Naive B cell (primary cell): ENCODE measurements at regions not wholly inside any gene's neighbourhood (a gene's known extent, or its start where the extent isn't known, plus 50 kb on each side); places are given as distances from the start of the nearest gene placed in this dataset.
"Not testable (repeated sequence)": the region's sequence is repeated elsewhere in the genome, so short reads cannot be mapped to it uniquely, and the experiment has no call there.

Source experiments
- ATAC-seq, 2 donors: fragments of 150-1000 bp; cut with Tn5 transposase; 2 replicates each; pipeline ENCODE4 v1.10.0; 2021; ENCODE audit warnings: low read depth in 2 of 2, mild to moderate bottlenecking in 2 of 2, moderate library complexity in 2 of 2
- DNase-seq: peaks from one replicate; pipeline ENCODE4 v3.0.0; 2022
- H3K27ac Mint-ChIP-seq, 6 donors: one replicate each; pipeline ENCODE4 v1.8.0; 2020 to 2022; ENCODE audit warnings: mild to moderate bottlenecking in 6 of 6, mixed read lengths in 6 of 6, moderate library complexity in 5 of 6, inconsistent platforms in 2 of 6
- H3K27me3 Mint-ChIP-seq, 3 donors: one replicate each; pipeline ENCODE4 v1.8.0; 2021 to 2022; ENCODE audit warnings: mixed read lengths in 3 of 3, mild to moderate bottlenecking in 1 of 3
- H3K36me3 Mint-ChIP-seq, 2 donors: one replicate each; pipeline ENCODE4 v1.8.0; 2020 to 2022; ENCODE audit warnings: mixed read lengths in 2 of 2, inconsistent platforms in 1 of 2, mild to moderate bottlenecking in 1 of 2
- H3K4me1 Mint-ChIP-seq, 3 donors: one replicate each; pipeline ENCODE4 v1.8.0; 2020 to 2022; ENCODE audit warnings: mixed read lengths in 3 of 3, inconsistent platforms in 1 of 3, mild to moderate bottlenecking in 1 of 3, moderate library complexity in 1 of 3
- H3K4me3 Mint-ChIP-seq, 8 donors: one replicate each; pipeline ENCODE4 v1.8.0; 2020 to 2022; ENCODE audit warnings: mild to moderate bottlenecking in 8 of 8, mixed read lengths in 8 of 8, moderate library complexity in 8 of 8, inconsistent platforms in 2 of 8
- H3K9me3 Mint-ChIP-seq, 7 donors: one replicate each; pipeline ENCODE4 v1.8.0; 2020 to 2022; ENCODE audit warnings: mixed read lengths in 7 of 7, mild to moderate bottlenecking in 5 of 7, inconsistent platforms in 2 of 7, moderate library complexity in 1 of 7

- no peak overlapping the region for H3K27ac Mint-ChIP-seq
Measured at GRCh38 chr14:55773984-55774545, 194.1 kb downstream of the KTN1 start.

GRCh38 chr14:55777877-55778276 lies 197.9 kb downstream of the KTN1 start:
- H3K4me1 Mint-ChIP-seq: no peaks in the 10 kb centered on the region
- H3K9me3 Mint-ChIP-seq: peaks cover 0 to 6% (median 3%) of the 10 kb centered on the region in 7 donors
- peaks cover 0 to 3% (median 0%) of the 10 kb centered on the region in 3 donors for H3K27me3 Mint-ChIP-seq
- no peak overlapping the region for H3K4me3 Mint-ChIP-seq
- DNase-seq (no peak), ATAC-seq (no peak)
- no peak overlapping the region for H3K27ac Mint-ChIP-seq
- H3K36me3 Mint-ChIP-seq: no peaks in the 10 kb centered on the region

More at GRCh38 chr14:55773984-55774545, 194.1 kb downstream of the KTN1 start:
- peaks cover 0 to 5% (median 0%) of the 10 kb centered on the region in 3 donors for H3K27me3 Mint-ChIP-seq
- H3K4me1 Mint-ChIP-seq: no peaks in the 10 kb centered on the region
- peaks cover 0 to 6% (median 4%) of the 10 kb centered on the region in 7 donors for H3K9me3 Mint-ChIP-seq
- H3K4me3 Mint-ChIP-seq: no peak overlapping the region
- ATAC-seq (no peak), DNase-seq (no peak)
- H3K36me3 Mint-ChIP-seq: no peaks in the 10 kb centered on the region

GRCh38 chr14:55780156-55780946 lies 200.3 kb downstream of the KTN1 start:
- ATAC-seq: no peak
- Mint-ChIP-seq H3K27ac (no peak overlapping the region), H3K36me3 (no peaks in the 10 kb centered on the region), H3K4me1 (no peaks in the 10 kb centered on the region), H3K27me3 (peaks cover 0 to 9% (median 7%) of the 10 kb centered on the region in 3 donors), H3K9me3 (peaks cover 0 to 6% (median 2%) of the 10 kb centered on the region in 7 donors), H3K4me3 (no peak overlapping the region)
- DNase-seq: no peak

GRCh38 chr14:55781046-55781445 lies 201.0 kb downstream of the KTN1 start:
- DNase-seq (no peak), ATAC-seq (no peak)
- Mint-ChIP-seq H3K4me3 (no peak overlapping the region), H3K9me3 (peaks cover 0 to 5% (median 0%) of the 10 kb centered on the region in 7 donors), H3K4me1 (no peaks in the 10 kb centered on the region), H3K27me3 (peaks cover 0 to 9% (median 7%) of the 10 kb centered on the region in 3 donors), H3K36me3 (no peaks in the 10 kb centered on the region), H3K27ac (no peak overlapping the region)

GRCh38 chr14:55782166-55782565 lies 202.2 kb downstream of the KTN1 start:
- Mint-ChIP-seq H3K27ac (no peak overlapping the region), H3K36me3 (no peaks in the 10 kb centered on the region), H3K4me1 (no peaks in the 10 kb centered on the region), H3K4me3 (no peak overlapping the region), H3K27me3 (peaks cover 7 to 10% (median 8%) of the 10 kb centered on the region in 3 donors), H3K9me3 (peaks cover 0 to 3% (median 0%) of the 10 kb centered on the region in 7 donors)
- DNase-seq: no peak
- no peak for ATAC-seq

GRCh38 chr14:55789406-55789805 lies 209.4 kb downstream of the KTN1 start:
- Mint-ChIP-seq H3K4me1 (no peaks in the 10 kb centered on the region), H3K36me3 (no peaks in the 10 kb centered on the region), H3K9me3 (no peaks in the 10 kb centered on the region), H3K4me3 (no peak overlapping the region), H3K27me3 (peaks cover 7 to 8% (median 7%) of the 10 kb centered on the region in 3 donors), H3K27ac (no peak overlapping the region)
- no peak for ATAC-seq
- no peak for DNase-seq

- ATAC-seq: no peak
- no peak overlapping the region for H3K27ac Mint-ChIP-seq
Measured at GRCh38 chr14:55794655-55795595, 214.9 kb downstream of the KTN1 start.

GRCh38 chr14:55796513-55796912 lies 216.5 kb downstream of the KTN1 start:
- H3K9me3 Mint-ChIP-seq, H3K27me3 Mint-ChIP-seq, H3K4me3 Mint-ChIP-seq, ATAC-seq, H3K27ac Mint-ChIP-seq, H3K36me3 Mint-ChIP-seq, H3K4me1 Mint-ChIP-seq, DNase-seq: not testable (repeated sequence)

More at GRCh38 chr14:55794655-55795595, 214.9 kb downstream of the KTN1 start:
- Mint-ChIP-seq H3K27me3 (no peaks in the 10 kb centered on the region), H3K4me1 (no peaks in the 10 kb centered on the region), H3K9me3 (no peaks in the 10 kb centered on the region), H3K36me3 (no peaks in the 10 kb centered on the region), H3K4me3 (no peak overlapping the region)
- DNase-seq: no peak

- no peaks in the 10 kb centered on the region for H3K36me3 Mint-ChIP-seq
- H3K9me3 Mint-ChIP-seq: no peaks in the 10 kb centered on the region
- no peaks in the 10 kb centered on the region for H3K27me3 Mint-ChIP-seq
- no peak for ATAC-seq
- DNase-seq: no peak
- H3K4me3 Mint-ChIP-seq: no peak overlapping the region
- no peaks in the 10 kb centered on the region for H3K4me1 Mint-ChIP-seq
- no peak overlapping the region for H3K27ac Mint-ChIP-seq
Measured at GRCh38 chr14:55798406-55798805, 218.4 kb downstream of the KTN1 start.

GRCh38 chr14:55799508-55800095 lies 219.6 kb downstream of the KTN1 start:
- Mint-ChIP-seq H3K27ac (no peak overlapping the region), H3K4me3 (no peak overlapping the region), H3K36me3 (no peaks in the 10 kb centered on the region), H3K27me3 (no peaks in the 10 kb centered on the region), H3K9me3 (peaks cover 0 to 2% (median 0%) of the 10 kb centered on the region in 7 donors), H3K4me1 (no peaks in the 10 kb centered on the region)
- DNase-seq (no peak), ATAC-seq (no peak)

GRCh38 chr14:55800156-55800785 lies 220.3 kb downstream of the KTN1 start:
- H3K36me3 Mint-ChIP-seq: no peaks in the 10 kb centered on the region
- H3K9me3 Mint-ChIP-seq: peaks cover 0 to 2% (median 0%) of the 10 kb centered on the region in 7 donors
- no peak overlapping the region for H3K4me3 Mint-ChIP-seq
- no peak overlapping the region for H3K27ac Mint-ChIP-seq
- ATAC-seq (no peak), DNase-seq (no peak)
- no peaks in the 10 kb centered on the region for H3K4me1 Mint-ChIP-seq
- peaks cover 0 to 2% (median 0%) of the 10 kb centered on the region in 3 donors for H3K27me3 Mint-ChIP-seq

GRCh38 chr14:55801121-55801520 lies 221.1 kb downstream of the KTN1 start:
- Mint-ChIP-seq H3K36me3 (no peaks in the 10 kb centered on the region), H3K4me1 (no peaks in the 10 kb centered on the region), H3K4me3 (no peak overlapping the region), H3K9me3 (peaks cover 0 to 2% (median 0%) of the 10 kb centered on the region in 7 donors), H3K27me3 (peaks cover 0 to 10% (median 0%) of the 10 kb centered on the region in 3 donors), H3K27ac (no peak overlapping the region)
- DNase-seq: no peak
- no peak for ATAC-seq
